Fibroblast of mammary gland (primary cell): ENCODE measurements at regions not wholly inside any gene's neighbourhood (a gene's known extent, or its start where the extent isn't known, plus 50 kb on each side); places are given as distances from the start of the nearest gene placed in this dataset.

ENCODE experiments used
- DNase-seq: peaks from one replicate; pipeline ENCODE4 v3.0.0-alpha.2; 2010; ENCODE audit warnings: low read depth
- H3K4me3 ChIP-seq: 2 replicates; pipeline ENCODE4 v1.5.1; 2011; ENCODE audit warnings: low read depth, mild to moderate bottlenecking, low read length, moderate library complexity; ENCODE audit not compliant: control insufficient read depth
- TF ChIP-seq, protein P1 (sequence below): conservative IDR thresholded peaks from 2 replicates; pipeline ENCODE4 v1.5.1; 2011; ENCODE audit warnings: low read depth, low read length, inconsistent platforms; ENCODE audit not compliant: control insufficient read depth, insufficient read depth

GRCh38 chr21:24590261-24590660 lies 1017.0 kb downstream of the MRPL39 start:
- TF ChIP-seq, protein P1, sequence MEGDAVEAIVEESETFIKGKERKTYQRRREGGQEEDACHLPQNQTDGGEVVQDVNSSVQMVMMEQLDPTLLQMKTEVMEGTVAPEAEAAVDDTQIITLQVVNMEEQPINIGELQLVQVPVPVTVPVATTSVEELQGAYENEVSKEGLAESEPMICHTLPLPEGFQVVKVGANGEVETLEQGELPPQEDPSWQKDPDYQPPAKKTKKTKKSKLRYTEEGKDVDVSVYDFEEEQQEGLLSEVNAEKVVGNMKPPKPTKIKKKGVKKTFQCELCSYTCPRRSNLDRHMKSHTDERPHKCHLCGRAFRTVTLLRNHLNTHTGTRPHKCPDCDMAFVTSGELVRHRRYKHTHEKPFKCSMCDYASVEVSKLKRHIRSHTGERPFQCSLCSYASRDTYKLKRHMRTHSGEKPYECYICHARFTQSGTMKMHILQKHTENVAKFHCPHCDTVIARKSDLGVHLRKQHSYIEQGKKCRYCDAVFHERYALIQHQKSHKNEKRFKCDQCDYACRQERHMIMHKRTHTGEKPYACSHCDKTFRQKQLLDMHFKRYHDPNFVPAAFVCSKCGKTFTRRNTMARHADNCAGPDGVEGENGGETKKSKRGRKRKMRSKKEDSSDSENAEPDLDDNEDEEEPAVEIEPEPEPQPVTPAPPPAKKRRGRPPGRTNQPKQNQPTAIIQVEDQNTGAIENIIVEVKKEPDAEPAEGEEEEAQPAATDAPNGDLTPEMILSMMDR = no peak
- no peak for DNase-seq
- no peak overlapping the region for H3K4me3 ChIP-seq

DNA sequence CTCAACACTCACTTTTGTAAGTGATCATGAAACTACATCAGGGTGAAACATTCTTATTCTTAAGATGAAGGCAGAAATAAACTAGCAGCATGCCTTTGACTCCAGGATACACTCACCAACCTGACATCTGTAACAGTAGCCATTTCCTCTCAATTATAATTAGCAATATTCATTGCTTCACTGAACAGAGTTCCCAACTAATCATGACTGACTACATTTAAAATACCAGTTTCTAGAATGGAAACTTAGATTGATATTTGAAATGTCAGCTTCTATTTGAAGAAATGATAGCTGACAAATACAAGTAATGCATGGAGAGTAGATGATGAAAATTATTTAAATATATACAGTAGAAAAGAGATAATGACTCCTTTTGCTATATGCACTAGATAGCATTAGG lies 1023.8 kb downstream of the MRPL39 start:
- H3K4me3 ChIP-seq = no peak overlapping the region
- no peak for DNase-seq
- TF ChIP-seq, protein P1 = no peak

- DNase-seq = no peak
- no peak overlapping the region for H3K4me3 ChIP-seq
- TF ChIP-seq, protein P1 = no peak
These were observed 1030.0 kb downstream of the MRPL39 start for GRCh38 chr21:24577301-24577700.

DNA sequence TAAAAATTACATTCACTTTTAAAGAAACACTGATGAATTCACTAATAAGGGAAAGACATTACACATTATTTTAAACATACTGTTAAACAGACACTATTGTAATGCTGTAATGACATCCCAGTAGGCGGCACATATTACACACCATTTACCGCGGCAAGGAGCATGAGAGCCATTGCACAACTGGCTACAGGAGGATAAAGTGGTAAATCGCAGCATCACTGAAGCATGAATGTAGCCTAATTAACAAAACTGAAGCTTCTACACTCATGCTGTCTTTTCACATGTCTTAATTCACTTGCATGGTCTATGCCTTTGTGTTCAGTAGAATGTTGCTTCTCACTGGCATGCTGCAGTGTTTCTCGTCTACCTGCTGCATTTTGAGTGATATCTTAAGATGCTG lies 1046.0 kb downstream of the MRPL39 start:
- no peak overlapping the region for H3K4me3 ChIP-seq
- DNase-seq = no peak
- TF ChIP-seq, protein P1 = no peak

- TF ChIP-seq, protein P1 = no peak
- H3K4me3 ChIP-seq = no peak overlapping the region
- no peak for DNase-seq
These were observed 1054.8 kb downstream of the MRPL39 start for GRCh38 chr21:24552491-24552890.

DNA sequence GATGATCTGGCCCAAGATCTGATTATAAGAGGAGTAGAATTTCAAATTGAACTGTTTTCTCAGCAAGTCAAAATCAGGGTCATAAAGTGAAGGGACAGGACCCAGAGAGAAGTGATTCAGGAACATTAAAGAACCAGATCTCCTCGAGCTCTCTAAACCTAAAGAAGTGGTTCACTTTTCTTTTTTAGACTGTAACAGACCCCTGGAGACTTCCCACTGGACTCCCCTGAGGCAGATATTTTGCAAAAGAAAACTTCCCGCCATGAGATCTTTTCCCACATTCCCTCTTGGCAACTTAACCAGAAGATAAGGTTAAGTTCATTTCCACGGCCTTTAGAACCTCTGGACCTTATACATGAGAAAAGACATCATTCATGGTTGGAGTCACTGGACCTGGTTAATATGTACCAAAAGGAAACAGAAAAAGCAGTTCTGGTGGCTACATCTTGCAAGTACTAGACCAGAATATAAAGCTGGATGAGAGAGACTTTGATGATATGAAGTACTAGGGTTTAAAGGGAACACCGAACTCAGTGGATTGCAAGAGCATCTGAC lies 1061.4 kb downstream of the MRPL39 start:
- no peak overlapping the region for H3K4me3 ChIP-seq
- DNase-seq = no peak
- TF ChIP-seq, protein P1 = no peak

- no peak for DNase-seq
- TF ChIP-seq, protein P1 = peak; percentile 33
- H3K4me3 ChIP-seq = no peak overlapping the region
These were observed 1093.1 kb downstream of the MRPL39 start for GRCh38 chr21:24514081-24514733.
